NT2/D1 (cell line): ENCODE measurements at regions not wholly inside any gene's neighbourhood (a gene's known extent, or its start where the extent isn't known, plus 50 kb on each side); places are given as distances from the start of the nearest gene placed in this dataset.

Experiments
- SUZ12 ChIP-seq: IDR thresholded peaks from 2 replicates; pipeline ENCODE4 v1.6.1; 2011; ENCODE audit not compliant: insufficient read length, insufficient read depth; ENCODE audit errors: extremely low read depth
- YY1 ChIP-seq: IDR thresholded peaks from 2 replicates; pipeline ENCODE4 v1.6.1; 2011; ENCODE audit not compliant: insufficient read length, insufficient read depth
- ZNF274 ChIP-seq: IDR thresholded peaks from 2 replicates; pipeline ENCODE4 v1.6.1; 2011; ENCODE audit warnings: mild to moderate bottlenecking, low read depth, low read length

GRCh38 chr9:86809151-86809550, 138.2 kb downstream of the GAS1 start:
- no peak for TF ChIP-seq SUZ12
- TF ChIP-seq ZNF274, result no peak
- no peak for TF ChIP-seq YY1
